Ovary (tissue), 7 donors: ENCODE measurements at regions not wholly inside any gene's neighbourhood (a gene's known extent, or its start where the extent isn't known, plus 50 kb on each side); places are given as distances from the start of the nearest gene placed in this dataset.

Experiments used
- DNase-seq, 5 donors: peaks; one replicate each; pipeline ENCODE4 v3.0.0-alpha.2; 2019 to 2020
- H3K27ac ChIP-seq, 2 donors: fragments of 200-600 bp; one replicate each; pipeline versions ENCODE4 v1.5.1 to v1.8.0; 2019 to 2022
- H3K27me3 ChIP-seq: fragments of 200-600 bp; one replicate; pipeline ENCODE4 v1.8.0; 2022
- H3K36me3 ChIP-seq: fragments of 200-600 bp; sonication (generic); one replicate; pipeline ENCODE4 v1.5.1; 2019
- H3K4me1 ChIP-seq: one replicate; pipeline ENCODE4 v1.8.1; 2013; ENCODE audit warnings: mild to moderate bottlenecking, moderate library complexity; ENCODE audit not compliant: insufficient read depth
- H3K4me3 ChIP-seq: fragments of 200-600 bp; sonication (generic); one replicate; pipeline ENCODE4 v1.5.1; 2017
- H3K9me3 ChIP-seq, 2 donors: fragments of 200-600 bp in 1 of 2; sonication (generic) in 1 of 2; one replicate each; pipeline versions ENCODE4 v1.5.1 to v1.8.1; 2013 to 2019; ENCODE audit warnings: mild to moderate bottlenecking in 1 of 2, moderate library complexity in 1 of 2
- EP300 ChIP-seq: sonication (generic); formaldehyde crosslinking; IDR thresholded peaks from one replicate; pipeline ENCODE4 v1.6.1; 2017; ENCODE audit warnings: antibody characterized with exemption
- POLR2A ChIP-seq: fragments of 450-650 bp; IDR thresholded peaks from one replicate; pipeline ENCODE4 v1.6.1; 2017; ENCODE audit warnings: antibody characterized with exemption, mild to moderate bottlenecking, moderate library complexity
- WGBS, 3 donors: extraction: QIAGEN DNeasy Blood & Tissue Kit in 1 of 3; methylation state at CpG; one replicate each; pipeline versions ENCODE4 v1.1.5 to v1.1.7; 2013 to 2017; 5-methylcytosine and 5-hydroxymethylcytosine counted together
- intact Hi-C, 4 donors: fragments of 100-400 bp; cut with DNase I; formaldehyde crosslinking; loops; one replicate each; pipeline versions ENCODE4 v1.11.0 to v1.15.1; 2022 to 2023
- TF ChIP-seq, protein P1 (sequence below), 3 donors: fragments of 450-650 bp in 2 of 3; fragments of 200-600 bp in 1 of 3; IDR thresholded peaks; one replicate each; pipeline versions ENCODE4 v1.5.1 to v1.8.0; 2016 to 2022; ENCODE audit warnings: antibody characterized with exemption in 3 of 3, mild to moderate bottlenecking in 1 of 3
- donor health status: DM: no; HTN: no; CAD: no; lungs with moderate emphysema.
- donor health status: DM: no; HTN: no; CAD: no.
- donor health status: Bipolar disorder and iron deficiency.
- donor health status: DM: no; HTN: no; CAD: no.
- donor health status: DM: yes; HTN: yes; CAD: no.

DNA sequence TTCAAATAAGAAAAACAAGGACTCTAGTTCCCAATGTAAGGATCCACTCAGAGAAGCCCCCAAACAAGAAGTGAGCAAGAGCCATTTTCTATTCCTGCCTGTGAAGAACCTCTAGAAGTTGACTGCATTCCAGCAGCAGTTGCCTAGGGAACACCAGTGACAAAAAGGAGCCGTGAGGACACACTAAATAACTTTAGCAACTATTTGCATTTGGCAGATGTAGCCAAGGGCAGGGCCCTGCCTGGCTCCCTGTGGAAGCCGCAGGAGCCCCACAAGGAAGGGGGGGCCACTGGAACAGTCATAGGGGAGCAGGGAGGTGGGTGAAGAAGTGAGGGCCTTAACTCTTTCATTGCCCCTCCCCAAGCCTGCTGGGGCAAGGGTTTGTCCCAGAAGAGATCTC lies 470.2 kb upstream of the PROK2 start:
- Histone ChIP-seq H3K27me3 (no peaks in the 10 kb centered on the region), H3K4me3 (no peak overlapping the region), H3K36me3 (no peaks in the 10 kb centered on the region), H3K27ac (no peak overlapping the region), H3K9me3 (no peaks in the 10 kb centered on the region), H3K4me1 (peaks cover 12% of the 10 kb centered on the region)
- WGBS, 3 donors: 0 to 13% (median 5%) methylated on average over 2 of the region's 2 CpGs
- intact Hi-C loops: no loop called here
- peak in 1 of 5 donors; percentile 41 for DNase-seq
- TF ChIP-seq, protein P1, sequence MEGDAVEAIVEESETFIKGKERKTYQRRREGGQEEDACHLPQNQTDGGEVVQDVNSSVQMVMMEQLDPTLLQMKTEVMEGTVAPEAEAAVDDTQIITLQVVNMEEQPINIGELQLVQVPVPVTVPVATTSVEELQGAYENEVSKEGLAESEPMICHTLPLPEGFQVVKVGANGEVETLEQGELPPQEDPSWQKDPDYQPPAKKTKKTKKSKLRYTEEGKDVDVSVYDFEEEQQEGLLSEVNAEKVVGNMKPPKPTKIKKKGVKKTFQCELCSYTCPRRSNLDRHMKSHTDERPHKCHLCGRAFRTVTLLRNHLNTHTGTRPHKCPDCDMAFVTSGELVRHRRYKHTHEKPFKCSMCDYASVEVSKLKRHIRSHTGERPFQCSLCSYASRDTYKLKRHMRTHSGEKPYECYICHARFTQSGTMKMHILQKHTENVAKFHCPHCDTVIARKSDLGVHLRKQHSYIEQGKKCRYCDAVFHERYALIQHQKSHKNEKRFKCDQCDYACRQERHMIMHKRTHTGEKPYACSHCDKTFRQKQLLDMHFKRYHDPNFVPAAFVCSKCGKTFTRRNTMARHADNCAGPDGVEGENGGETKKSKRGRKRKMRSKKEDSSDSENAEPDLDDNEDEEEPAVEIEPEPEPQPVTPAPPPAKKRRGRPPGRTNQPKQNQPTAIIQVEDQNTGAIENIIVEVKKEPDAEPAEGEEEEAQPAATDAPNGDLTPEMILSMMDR (IDR thresholded peaks at IDR 0.05): no peak
- TF ChIP-seq POLR2A (no peak), EP300 (no peak)

DNA sequence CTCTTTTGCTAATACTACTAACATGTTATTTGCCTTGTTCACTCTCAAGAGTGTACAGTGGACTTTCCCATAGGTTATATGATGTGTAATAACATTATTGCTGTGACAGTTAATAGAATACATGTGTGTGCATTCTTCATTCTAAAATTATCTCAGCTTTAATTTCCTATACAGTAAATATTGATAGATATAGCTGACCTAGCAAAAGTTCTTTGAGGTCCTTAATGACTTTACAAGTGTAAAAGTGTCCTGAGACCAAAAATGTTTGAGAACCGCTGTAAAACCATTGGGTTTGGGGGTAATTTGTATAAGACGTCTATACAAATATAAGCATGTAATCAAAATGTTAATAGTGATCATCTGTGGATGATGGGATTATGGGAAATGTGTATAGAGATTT lies 469.5 kb upstream of the PROK2 start:
- TF ChIP-seq, protein P1 (IDR thresholded peaks at IDR 0.05): no peak
- TF ChIP-seq EP300 (no peak), POLR2A (no peak)
- intact Hi-C loops: no loop called here
- no peaks in the 10 kb centered on the region for H3K9me3 ChIP-seq
- no peaks in the 10 kb centered on the region for H3K27me3 ChIP-seq
- no peak for DNase-seq
- H3K4me3 ChIP-seq: no peak overlapping the region
- peaks cover 12% of the 10 kb centered on the region for H3K4me1 ChIP-seq
- no peak overlapping the region for H3K27ac ChIP-seq
- H3K36me3 ChIP-seq: no peaks in the 10 kb centered on the region
- 95 to 96% (median 95%) methylated on average over 2 of the region's 2 CpGs for WGBS, 3 donors

DNA sequence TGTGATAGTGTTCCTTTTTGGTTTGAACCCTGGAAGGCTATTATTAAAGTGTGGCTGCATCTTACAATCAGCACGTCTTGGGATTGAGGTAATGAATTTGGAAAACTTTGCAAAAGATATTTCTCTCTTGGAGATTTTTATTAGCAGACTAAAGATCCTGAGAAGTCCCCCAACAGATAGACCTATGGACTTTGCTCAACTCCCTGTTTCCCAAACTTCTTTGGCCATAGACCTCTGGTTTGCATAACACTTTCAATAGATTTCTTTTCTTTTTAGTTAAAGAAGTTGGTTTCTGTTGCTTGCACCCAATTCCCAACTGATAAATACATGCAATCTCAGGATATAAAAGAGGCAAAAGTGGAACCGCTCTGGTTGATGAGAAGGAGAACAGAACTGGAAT lies 465.8 kb upstream of the PROK2 start:
- no peak overlapping the region for H3K4me3 ChIP-seq
- no peak for DNase-seq
- no peaks in the 10 kb centered on the region for H3K9me3 ChIP-seq
- H3K27me3 ChIP-seq: no peaks in the 10 kb centered on the region
- H3K36me3 ChIP-seq: no peaks in the 10 kb centered on the region
- WGBS, 3 donors: 93 to 96% (median 96%) methylated on average over 2 of the region's 2 CpGs
- TF ChIP-seq POLR2A (no peak), EP300 (no peak)
- TF ChIP-seq, protein P1 (IDR thresholded peaks at IDR 0.05): no peak
- H3K4me1 ChIP-seq: peaks cover 12% of the 10 kb centered on the region
- intact Hi-C loops: no loop called here
- H3K27ac ChIP-seq: no peak overlapping the region

DNA sequence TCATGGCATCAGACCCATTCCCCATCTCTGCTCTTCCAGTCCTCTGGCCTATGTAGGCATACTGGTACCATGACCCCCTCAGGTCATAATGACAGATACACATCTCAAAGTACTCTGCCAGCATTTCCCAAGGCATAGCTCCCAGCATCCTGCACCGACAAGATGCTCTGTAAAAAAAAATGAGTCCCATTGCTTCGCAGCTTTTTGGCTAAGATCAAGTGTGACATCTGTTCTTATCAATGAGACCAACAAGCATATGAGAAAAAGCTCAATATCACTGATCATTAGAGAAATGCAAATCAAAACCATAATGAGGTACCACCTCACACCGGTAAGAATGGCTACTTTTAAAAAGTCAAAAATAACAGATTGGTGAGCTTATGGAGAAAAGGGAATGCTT lies 463.9 kb upstream of the PROK2 start:
- intact Hi-C loops: no loop called here
- TF ChIP-seq, protein P1 (IDR thresholded peaks at IDR 0.05): no peak
- TF ChIP-seq POLR2A (no peak), EP300 (no peak)
- Histone ChIP-seq H3K4me1 (peaks cover 18% of the 10 kb centered on the region), H3K27ac (no peak overlapping the region), H3K9me3 (no peaks in the 10 kb centered on the region), H3K27me3 (no peaks in the 10 kb centered on the region), H3K4me3 (no peak overlapping the region), H3K36me3 (no peaks in the 10 kb centered on the region)
- no peak for DNase-seq
- 93 to 97% (median 95%) methylated on average over 3 of the region's 3 CpGs for WGBS, 3 donors

DNA sequence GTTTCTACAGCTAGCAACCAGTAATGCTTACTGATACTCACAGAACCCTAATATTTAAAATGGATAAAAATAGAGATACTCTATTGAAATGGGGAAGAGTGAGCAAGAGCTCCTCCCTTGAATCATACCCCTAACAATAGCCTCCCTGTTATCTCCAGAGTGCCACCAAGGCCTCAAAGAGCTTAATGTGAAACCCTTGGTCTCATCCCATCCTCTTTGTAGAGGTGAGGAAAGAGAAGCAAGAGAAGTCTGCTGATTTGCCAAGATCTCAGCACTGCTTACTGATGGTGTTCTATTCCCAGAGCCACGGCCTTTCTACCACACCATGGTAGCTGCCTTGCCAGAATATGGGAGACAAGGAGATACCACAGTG lies 463.4 kb upstream of the PROK2 start:
- H3K4me1 ChIP-seq: peaks cover 18% of the 10 kb centered on the region
- no peak overlapping the region for H3K27ac ChIP-seq
- H3K4me3 ChIP-seq: no peak overlapping the region
- H3K36me3 ChIP-seq: no peaks in the 10 kb centered on the region
- DNase-seq: no peak
- intact Hi-C loops: no loop called here
- no peaks in the 10 kb centered on the region for H3K9me3 ChIP-seq
- no peaks in the 10 kb centered on the region for H3K27me3 ChIP-seq
- TF ChIP-seq POLR2A: no peak
- TF ChIP-seq, protein P1 (IDR thresholded peaks at IDR 0.05): no peak
- TF ChIP-seq EP300: no peak
- WGBS, 3 donors: 87 to 96% (median 95%) methylated on average over 1 of the region's 1 CpG
